GM19043 (cell line): ENCODE measurements at regions not wholly inside any gene's neighbourhood (a gene's known extent, or its start where the extent isn't known, plus 50 kb on each side); places are given as distances from the start of the nearest gene placed in this dataset.

Experiments used
- ATAC-seq: cut with Tn5 transposase; IDR thresholded peaks from one replicate; pipeline ENCODE4 v1.9.1; 2021; ENCODE audit warnings: low read depth; ENCODE audit not compliant: unreplicated experiment

DNA sequence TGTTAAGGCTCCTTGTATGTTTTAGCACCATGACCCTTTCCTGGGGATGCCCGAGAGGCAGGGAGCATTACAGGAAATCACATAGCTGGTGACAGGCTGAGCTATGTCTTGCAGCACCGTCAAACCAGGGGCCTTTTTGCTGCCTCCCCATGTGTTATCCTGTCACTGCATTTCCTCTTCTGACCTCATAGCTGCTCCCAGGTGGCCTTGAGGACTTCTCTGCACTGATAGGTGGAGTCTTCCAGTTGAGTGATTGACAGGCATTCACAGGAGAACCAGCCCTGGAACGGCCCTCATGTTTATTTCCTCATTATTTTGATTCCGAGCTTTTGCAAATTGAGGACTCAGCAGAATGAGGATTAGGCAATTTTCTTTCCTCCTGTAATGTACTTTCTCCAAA is 349.6 kb downstream of the HAPSTR1 start:
- ATAC-seq: no peak

GRCh38 chr16:9443864-9444263 is 352.4 kb downstream of the HAPSTR1 start:
- no peak for ATAC-seq

GRCh38 chr16:9446471-9447194 is 355.2 kb downstream of the HAPSTR1 start:
- no peak for ATAC-seq

GRCh38 chr16:9447195-9447551 is 355.7 kb downstream of the HAPSTR1 start:
- no peak for ATAC-seq

- no peak for ATAC-seq
Observed at GRCh38 chr16:9447699-9448098, 356.3 kb downstream of the HAPSTR1 start.

GRCh38 chr16:9449597-9449996 is 358.2 kb downstream of the HAPSTR1 start:
- no peak for ATAC-seq

GRCh38 chr16:9457215-9457614 is 365.8 kb downstream of the HAPSTR1 start:
- no peak for ATAC-seq

- ATAC-seq: no peak
Observed at GRCh38 chr16:9458816-9459215, 367.4 kb downstream of the HAPSTR1 start.

GRCh38 chr16:9462984-9463383 is 371.5 kb downstream of the HAPSTR1 start:
- no peak for ATAC-seq

- no peak for ATAC-seq
Observed at GRCh38 chr16:9463461-9463860, 372.0 kb downstream of the HAPSTR1 start.

DNA sequence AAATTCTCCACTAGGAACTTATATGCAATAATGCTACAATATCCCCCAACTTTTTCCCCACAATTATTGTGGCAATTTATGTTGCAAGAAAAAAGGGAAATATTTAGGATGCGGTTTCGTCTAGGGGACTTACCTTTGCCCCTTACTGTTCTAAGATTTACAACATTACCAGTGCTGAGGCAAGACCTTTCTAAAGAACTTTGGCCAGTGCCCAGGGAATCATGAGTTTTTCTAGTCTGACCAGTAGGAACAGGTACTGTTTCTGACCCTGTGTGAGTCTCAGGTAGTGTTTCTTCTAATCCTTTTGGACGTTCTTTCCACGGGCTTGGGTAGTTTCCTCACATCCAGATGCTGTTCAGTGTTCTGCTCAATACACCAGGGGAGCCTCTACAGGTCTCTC is 373.7 kb downstream of the HAPSTR1 start:
- no peak for ATAC-seq

- ATAC-seq: no peak
Observed at GRCh38 chr16:9469512-9469911, 378.1 kb downstream of the HAPSTR1 start.

- ATAC-seq: no peak
Observed at GRCh38 chr16:9476744-9477143, 385.3 kb downstream of the HAPSTR1 start.

DNA sequence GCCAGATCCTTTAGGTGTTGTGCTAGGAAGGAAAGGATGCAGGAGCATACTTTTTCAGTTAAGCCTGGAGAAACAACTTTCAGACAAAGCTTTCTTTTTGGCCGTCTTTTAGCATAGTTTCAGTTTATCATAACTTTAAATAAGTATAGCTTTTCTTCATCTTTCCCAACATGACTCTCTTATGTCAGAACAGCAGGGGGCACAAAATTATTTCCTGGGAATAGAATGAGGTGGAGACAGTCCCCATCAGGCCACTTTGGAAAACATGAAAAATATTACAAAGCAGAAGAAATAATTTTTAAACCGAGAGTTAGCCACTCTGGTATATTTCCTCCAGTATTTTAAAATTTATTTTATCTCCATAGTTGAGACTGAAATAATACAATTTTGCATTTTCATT is 387.6 kb downstream of the HAPSTR1 start:
- no peak for ATAC-seq

GRCh38 chr16:9480503-9480902 is 389.1 kb downstream of the HAPSTR1 start:
- ATAC-seq: no peak

DNA sequence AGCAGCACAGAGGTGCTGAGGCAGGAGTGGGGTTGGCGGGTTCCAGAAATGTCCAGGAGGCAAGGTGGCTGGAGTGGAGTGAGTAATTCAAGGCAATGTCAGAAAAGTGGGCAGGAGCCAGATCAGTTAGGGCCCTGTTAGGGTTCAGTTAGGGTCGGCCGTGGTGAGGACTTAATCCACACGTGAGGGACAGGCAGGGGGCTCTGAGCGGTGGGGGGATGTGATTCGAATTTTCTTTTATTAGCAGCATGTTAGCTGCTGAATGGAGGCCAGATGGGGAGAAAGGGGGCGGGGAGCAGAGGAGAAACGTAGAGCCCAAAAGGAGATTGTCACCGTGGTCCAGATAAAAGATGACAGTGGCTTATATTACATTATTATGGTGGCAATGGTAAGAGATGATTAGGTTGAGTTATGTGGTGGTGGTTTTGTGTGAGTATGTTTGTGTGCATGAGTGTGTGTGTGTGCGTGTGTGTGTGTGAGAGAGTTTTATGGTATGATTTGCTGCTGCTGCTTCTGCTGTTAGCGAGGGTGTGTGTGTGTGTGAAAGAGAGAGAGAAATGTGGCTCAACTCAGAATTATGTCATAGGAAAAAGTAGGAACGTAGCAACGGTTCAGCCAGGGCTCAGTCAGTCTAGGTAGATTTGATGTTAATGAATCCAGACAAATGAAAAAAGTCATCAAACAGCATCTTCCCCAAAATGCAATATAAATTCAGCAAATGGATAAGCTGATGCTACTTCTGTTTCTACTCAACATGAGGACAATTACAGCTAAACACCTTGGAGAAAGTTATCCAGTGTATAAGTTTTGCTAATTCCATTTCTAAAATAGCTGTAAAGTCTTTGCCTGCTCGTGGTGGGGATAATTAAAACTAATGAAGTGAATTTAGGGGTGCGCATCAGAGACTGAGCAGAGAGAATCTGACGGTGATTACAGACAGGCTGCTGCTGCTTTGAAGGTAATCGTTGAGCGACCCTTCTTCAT is 390.6 kb downstream of the HAPSTR1 start:
- no peak for ATAC-seq

GRCh38 chr16:9484426-9484825 is 393.0 kb downstream of the HAPSTR1 start:
- no peak for ATAC-seq

GRCh38 chr16:9484881-9485280 is 393.4 kb downstream of the HAPSTR1 start:
- ATAC-seq: no peak

GRCh38 chr16:9489835-9490467 is 398.5 kb downstream of the HAPSTR1 start:
- no peak for ATAC-seq

GRCh38 chr16:9495824-9496223 is 404.4 kb downstream of the HAPSTR1 start:
- no peak for ATAC-seq

GRCh38 chr16:9497750-9498149 is 406.3 kb downstream of the HAPSTR1 start:
- ATAC-seq: no peak
